Left kidney (tissue), 1 donor: ENCODE measurements at regions not wholly inside any gene's neighbourhood (a gene's known extent, or its start where the extent isn't known, plus 50 kb on each side); places are given as distances from the start of the nearest gene placed in this dataset.
"Not testable (repeated sequence)": the region's sequence is repeated elsewhere in the genome, so short reads cannot be mapped to it uniquely, and the experiment has no call there.

Source experiments
- DNase-seq: peaks from one replicate; pipeline ENCODE4 v3.0.0-alpha.2; 2013

DNA sequence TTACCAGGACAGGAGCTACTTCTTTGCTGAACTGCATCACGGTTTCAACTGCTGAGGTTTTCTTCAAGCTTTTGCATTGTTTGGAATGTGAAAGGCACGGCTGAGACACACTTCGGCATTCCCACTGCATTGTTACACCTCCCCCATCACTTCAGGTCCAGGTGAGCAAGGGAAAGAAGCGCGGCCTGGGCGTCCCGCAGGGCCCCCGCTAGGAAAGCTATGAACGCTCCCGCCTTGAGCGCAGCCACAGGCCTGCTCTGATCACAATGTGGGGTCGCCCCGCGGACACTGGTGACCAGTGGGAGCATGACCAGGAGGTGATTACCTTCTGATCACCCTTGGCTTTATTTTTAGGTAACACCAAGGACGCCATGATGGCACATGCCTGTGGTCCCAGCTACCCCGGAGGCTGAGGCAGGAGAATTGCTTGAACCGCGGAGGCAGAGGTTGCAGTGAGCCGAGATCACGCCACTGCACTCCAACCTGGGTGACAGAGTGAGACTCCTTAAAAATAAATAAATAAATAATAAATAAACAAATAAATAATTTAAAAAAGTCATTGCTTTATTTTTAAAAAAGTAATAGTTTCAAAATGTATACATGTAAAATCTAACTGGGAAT is 82.2 kb upstream of the ANTXRL start:
- DNase-seq, result not testable (repeated sequence)

DNA sequence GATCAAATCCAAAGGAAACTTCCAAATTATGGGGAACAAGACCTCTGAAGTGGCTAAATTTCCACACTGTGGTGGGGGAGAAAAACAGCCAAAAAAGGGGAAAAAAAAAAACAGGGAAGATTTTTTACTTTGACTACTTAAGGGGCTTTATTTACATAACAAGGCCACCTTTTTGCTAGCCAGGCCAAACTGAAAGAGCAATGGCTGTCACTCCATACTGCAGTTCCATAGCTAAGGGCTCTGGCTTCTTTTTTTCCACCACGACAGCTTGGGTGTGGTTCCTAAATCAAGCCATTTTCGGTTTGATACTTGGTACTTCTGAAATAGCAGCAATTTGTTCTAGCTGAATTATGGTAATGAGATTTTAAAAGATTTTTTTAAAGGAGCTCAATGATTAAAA is 76.4 kb upstream of the ANTXRL start:
- not testable (repeated sequence) for DNase-seq

DNA sequence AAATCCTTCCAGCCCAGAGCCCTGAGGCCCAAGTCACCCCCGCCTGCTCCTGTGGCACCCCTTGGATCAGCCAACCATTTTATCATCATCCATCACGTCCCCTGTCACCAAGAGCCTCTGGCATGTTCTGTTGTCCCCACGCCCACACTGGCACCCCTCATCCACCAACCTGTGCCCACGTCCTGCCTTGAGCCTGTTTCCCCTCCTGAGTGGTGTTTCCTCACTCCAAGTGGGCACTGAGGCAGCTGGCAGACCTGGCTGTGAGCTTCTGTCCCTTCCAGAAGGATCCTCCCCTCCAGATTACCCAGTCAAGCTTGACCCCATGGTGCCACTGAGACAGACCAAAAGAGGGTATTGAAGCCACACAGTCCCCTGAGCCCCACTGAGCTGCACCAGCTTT is 71.4 kb upstream of the ANTXRL start:
- no peak for DNase-seq

DNA sequence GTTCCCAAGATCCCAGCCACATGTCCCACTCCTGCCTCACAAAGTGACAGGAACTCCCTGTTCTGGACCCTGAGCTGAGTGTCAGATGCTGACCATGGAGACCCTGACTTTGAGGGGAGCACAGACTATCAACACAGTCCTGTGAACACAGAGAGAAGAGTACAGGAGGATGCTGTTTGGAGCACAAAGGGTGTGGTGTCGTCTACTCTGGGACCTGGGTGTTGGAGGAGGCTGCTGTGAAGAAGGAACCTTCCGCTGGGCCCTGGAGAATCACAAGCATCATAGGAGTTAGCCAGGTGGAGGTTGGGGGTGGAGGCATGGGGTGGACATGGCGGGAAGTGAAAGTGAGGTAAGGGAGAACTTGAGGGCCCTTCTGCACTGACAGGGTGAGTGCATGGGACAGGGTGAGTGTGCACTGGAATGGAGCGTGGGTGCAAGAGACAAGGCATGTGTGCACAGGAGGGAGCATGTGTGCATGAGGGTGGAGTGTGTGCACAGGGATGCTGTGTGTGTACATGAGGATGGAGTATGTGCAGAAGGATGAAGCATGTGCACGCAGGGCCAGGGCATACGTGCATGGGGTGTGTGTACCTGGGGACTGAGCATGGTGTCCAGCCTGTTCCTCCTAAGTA is 70.7 kb upstream of the ANTXRL start:
- no peak for DNase-seq

DNA sequence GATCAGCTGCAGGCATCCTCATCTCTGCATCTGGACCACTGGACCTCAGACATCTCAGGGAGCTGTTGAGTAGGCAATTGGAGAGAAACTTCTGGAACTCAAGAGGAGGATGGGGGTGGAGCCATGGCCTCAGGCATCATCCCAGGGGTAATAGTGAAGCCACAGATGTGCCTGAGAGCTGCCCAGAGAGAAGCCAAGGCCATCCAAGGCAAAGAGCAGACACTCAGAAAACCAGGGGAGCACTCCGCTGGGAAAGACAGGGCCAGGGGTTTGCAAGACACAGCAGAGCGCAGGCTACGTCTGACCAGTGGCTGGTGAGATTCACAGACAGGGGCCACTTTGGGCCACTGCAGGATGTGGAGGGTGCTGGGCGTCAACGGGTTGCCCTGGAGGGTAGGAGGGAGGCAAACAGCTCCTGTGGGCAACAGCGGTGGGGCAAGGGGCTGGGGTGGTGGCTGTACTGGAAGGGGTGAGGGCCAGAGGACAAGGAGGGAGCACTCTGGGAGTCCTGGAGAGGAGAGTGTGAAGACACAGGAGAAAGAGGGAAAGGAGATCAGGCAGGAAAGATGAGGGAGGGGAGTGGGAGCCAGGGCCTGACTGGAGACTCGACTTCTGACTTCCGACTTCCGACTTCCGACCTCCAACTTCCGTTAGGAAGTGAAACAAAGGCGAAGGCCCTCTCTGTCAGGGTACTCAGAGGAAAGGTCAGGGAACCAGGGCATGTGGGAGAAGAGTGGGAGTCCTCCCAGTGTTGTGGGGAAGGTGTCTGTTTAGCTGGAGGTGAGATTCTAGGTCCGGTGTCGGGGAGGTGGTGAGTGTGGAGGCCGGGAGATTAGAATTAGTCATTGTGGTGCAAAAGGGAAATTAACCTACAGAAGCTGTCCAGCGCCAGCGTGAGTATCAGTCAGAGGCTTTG is 69.7 kb upstream of the ANTXRL start:
- DNase-seq, result no peak

DNA sequence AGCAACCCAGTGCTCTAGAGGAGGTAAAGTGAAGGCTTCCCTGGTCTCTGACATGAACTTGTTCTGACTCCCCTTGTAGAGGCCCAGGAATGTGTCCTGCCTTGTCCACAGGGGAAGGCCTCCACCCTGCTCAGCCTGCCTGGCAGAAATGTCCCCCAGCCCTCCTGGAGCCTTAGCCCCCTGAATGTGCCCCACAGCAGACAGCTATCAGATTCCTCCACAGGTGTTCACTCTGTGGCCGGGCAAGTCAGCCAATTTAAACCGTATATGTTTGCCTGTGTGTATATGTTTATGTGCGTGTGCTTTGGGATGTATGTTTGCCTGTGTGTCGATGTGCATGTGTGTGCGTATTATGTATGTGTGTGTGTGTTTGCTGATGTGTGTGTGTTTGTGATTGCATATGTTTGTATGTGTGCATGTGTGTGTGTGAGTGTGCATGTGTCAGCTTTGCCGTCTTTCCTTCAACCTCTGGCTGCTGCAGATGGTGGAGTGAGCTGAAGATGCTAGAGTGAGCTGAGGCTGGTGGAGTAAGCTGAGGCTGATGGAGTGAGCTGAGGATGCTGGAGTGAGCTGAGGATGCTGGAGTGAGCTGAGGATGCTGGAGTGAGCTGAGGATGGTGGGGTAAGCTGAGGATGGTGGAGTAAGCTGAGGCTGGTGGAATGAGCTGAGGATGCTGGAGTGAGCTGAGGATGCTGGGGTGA is 68.9 kb upstream of the ANTXRL start:
- no peak for DNase-seq

DNA sequence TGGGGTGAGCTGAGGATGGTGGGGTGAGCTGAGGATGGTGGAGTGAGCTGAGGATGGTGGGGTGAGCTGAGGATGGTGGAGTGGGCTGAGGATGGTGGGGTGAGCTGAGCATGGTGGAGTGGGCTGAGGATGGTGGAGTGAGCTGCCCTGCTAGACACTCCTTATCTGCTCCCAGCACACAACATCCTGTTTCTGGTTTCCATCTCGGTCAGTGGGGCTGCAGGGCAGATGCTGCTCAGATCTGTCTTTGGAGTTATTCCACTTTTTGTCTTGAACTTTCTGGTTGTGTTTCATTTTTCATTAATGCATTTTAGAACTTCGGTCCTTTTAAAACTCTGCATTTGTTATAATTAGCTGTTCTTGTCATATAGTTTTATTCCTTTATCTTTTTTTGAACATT is 67.9 kb upstream of the ANTXRL start:
- no peak for DNase-seq

DNA sequence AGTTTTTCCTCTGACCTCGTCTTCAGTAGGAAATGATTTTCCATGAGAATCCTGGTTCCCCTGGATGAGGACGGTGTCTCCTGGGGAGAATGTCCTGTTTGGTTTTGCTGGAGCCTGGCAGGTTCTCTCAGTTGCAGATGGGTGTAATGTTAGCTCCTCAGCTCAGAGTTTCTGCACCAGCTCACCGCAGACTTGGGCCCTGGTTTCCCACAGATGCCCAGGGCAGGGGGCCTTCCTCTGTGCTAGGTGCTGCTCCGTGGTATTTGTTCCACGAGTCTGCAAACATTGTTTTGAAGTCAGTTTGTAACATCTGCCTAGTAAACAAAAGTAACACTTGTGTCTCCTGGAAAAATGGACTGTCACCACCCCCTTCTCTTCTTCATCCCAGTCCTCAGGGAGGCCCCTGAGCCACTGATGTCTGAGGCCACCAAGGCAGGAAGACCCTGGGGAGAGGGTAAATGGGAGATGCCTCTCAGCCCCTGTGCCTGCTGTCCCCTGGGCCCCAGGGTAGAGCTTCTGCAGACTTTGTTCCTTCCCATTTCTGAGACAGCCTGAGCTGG is 67.3 kb upstream of the ANTXRL start:
- not testable (repeated sequence) for DNase-seq

DNA sequence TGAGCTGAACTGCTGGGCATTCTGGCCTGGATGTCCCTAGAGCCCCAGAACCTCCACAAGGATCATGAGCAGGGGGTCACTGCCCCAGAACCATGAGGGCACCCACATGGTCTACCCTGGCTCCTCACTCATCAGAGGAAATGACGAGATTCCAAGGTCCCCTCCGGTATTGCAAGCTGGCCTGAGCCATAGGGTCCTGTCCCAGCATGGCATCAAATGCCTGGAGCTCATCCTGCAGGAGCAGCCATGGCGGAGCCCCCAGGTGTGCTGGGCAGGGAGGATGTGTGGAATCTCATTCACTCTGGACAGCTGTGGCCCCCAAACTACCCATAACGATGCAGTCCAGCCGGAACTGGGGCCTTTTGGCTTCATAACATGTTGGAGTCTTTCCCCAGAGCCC is 66.6 kb upstream of the ANTXRL start:
- no peak for DNase-seq

DNA sequence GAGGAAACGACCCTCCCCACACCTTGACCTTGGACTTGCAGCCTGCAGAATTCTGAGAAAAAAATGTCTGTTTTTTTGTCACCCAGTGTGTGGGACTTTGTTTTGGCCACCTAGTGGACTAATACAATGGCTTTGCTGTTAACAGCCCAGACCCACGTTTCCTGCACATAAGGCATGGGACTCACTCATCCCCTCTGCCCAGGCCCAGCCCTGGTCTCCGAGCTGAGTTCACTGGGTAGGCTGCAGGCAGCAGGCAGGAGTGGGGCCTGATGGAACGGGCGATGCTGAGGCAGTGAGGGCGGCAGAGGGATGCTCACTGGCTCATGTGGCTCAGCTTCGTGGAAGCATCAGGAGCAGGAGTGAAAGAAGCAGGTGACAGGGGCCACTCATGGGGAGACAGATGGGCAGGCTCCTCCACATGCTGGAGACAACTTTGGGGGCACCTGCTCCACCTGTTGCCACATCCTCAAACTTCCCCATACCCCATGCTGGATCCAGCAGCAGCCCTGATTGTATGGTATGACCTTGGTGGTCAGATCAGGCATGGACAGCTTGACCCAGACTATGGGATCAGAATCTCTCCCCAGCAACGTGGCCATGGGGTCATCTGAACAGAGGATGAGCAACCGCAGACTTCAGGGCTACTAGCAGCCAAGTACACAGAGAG is 65.8 kb upstream of the ANTXRL start:
- DNase-seq, result no peak

DNA sequence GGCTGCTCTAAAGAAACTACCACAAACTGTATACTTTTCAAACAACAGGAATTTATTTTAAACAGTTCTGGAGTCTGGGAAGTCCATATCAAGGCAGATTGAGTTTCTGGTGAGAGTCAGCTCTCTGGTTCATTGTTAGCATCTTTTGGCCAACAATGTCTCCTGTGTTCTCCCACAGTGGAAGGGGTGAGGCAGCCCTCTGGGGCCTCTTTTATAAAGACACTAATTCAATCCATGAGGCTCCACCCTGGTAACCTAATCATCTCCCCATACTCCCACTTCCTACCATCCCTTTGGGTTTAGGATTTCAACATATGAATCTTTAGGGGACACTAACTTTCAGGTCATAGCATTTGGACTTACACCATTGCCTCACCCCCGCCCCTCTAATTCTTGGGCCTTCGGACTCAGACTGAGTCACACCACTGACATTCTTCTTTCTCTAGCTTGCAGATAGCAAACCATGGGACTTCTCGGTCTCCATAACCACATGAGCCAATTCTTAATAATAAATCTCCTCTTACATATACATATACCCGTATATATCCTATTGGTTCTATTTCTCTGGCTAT is 64.3 kb upstream of the ANTXRL start:
- no peak for DNase-seq

DNA sequence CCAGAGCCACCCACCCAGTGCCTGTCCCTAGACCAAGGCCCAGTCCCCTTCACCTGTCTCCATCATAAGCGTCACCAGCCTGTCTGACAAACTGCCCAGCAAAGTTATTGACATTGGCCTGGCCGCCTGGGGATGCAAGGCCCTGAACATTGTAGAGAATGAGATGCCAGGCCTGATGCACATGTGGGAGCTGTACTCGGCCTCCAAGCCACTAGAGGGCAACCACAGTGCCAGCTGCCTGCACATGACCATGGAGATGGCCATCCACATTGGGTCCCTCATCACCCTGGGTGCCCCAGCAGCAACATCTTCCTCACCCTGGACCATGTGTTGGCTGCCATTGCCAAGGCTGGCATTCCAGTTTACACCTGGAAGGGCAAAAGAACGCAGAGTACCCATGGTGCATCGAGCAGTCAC is 63.7 kb upstream of the ANTXRL start:
- no peak for DNase-seq

DNA sequence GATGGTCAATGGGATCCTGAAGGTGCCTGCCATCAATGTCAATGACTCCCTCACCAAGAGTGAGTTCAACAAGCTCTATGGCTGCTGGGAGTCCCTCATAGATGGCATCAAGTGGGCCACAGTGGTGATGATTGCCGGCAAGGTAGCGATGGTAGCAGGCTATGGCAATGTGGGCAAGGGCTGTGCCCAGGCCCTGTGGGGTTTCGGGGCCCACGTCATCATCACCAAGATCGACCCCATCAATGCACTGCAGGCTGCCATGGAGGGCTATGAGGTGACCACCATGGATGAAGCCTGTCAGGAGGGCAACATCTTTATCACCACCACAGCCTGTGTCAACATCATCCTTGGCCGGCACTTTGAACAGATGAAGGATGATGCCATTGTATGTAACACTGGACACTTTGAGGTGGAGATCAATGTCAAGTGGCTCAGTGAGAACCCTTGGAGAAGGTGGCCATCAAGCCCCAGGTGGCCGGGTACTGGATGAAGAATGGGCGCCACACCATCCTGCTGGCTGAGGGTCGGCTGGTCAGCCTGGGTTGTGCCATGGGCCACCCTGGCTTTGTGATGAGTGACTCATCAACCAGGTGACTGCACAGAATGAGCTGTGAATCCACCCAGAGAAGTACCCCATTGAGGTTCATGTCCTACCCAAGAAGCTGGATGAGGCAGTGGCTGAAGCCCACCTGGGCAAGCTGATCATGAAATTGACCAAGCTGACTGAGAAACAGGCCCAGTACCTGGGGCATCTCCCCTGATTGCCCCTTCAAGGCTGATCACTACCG is 63.0 kb upstream of the ANTXRL start:
- DNase-seq, result no peak

DNA sequence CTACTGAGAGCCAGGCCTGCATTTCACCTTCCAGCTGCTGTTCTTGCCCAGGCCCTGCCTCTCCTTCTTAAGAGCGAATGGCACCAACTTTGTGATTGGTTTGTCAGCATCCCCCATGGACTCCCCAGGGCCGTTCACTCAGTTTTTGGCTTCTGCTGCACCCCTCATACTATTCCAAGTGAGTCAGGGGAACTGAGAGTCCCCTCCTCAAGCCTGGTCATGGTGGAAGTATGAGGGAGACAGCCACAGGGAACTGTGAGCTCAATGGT is 62.4 kb upstream of the ANTXRL start:
- DNase-seq, result no peak

DNA sequence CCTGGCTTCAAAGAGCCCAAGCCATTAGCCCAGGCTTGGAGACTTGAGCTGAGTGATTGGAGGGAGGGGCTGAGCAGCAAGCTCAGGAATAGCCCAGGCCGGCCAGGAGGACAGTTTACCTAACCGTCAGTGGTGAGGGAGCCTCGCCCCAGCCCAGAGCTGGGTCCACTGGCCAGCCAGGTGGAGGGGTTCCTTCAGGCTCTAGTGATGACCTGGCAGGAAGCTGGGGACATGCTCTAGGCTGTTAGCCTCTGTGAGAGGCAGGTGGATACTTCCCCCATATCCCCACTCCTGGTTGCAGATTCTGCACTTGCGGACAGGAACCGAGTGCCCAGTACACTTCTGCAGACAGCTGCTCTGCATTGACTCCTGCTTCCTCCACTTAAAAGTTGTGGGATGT is 61.2 kb upstream of the ANTXRL start:
- DNase-seq, result no peak

DNA sequence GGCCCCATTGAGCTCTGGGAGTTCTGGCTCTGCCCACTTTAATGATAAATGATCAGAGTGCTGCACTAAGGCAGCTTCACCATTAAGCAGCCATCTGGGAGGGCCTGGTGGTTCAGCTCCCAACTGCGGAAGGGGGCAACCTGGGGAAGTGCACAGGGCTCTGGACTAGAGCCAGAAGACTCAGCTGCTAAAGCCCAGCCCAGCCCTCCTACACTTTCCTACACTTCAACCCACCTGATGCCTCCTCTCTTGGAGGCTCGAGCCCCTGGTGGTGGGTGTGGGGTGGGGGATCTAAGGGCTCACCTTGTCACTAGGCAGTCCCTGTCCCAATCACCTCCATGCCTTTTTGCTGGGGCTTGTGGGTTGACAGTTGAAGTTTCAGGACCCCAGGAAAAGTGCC is 60.6 kb upstream of the ANTXRL start:
- DNase-seq, result no peak

DNA sequence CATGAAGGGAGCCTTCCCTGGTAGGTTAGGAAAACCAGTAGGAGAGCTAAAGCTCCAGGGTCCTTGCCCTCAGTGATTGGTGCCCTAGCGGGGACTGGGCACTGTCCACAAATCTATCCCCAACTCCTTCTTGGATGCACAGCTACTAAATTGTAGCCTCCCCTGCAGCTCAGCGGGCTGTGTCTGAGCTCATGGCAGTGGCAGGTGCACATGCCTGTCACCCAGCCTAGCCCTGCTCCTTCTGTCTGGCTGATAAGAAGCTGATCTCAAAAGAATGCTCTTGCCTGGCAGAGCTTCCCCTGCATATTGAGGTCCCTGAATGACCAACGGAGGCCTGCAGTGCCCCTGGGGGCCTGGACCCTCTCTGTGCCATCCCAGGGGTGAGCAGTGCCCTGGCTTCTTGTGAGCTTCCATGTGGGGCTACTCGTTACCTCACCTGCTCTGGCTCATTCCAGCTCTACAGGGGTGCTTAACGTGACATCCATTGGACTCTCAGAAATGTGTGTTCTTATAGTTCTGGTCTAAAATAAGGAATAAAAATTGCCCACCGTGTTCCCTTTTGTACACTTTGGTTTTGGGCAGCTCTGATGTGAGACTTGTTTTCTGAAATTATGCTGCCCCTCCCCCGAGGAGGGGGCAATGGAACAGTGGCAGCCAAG is 59.8 kb upstream of the ANTXRL start:
- no peak for DNase-seq

DNA sequence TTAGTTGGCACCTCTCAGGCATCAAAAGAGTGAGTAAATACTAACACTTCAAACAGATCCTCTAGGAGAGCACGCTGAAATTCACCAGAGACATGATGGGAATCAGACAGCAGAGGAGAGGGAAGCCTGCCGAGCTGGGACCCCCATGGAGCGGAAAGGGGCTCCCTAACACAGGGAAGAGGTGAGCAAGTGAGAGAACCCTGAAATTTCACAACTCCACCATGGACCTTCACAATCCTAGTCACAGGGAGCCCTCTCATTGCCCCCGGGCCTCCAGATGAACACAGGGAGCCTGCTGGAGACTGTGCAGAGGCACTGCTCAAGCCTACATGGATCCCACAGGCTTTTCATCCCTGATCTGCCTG is 59.2 kb upstream of the ANTXRL start:
- DNase-seq, result no peak

DNA sequence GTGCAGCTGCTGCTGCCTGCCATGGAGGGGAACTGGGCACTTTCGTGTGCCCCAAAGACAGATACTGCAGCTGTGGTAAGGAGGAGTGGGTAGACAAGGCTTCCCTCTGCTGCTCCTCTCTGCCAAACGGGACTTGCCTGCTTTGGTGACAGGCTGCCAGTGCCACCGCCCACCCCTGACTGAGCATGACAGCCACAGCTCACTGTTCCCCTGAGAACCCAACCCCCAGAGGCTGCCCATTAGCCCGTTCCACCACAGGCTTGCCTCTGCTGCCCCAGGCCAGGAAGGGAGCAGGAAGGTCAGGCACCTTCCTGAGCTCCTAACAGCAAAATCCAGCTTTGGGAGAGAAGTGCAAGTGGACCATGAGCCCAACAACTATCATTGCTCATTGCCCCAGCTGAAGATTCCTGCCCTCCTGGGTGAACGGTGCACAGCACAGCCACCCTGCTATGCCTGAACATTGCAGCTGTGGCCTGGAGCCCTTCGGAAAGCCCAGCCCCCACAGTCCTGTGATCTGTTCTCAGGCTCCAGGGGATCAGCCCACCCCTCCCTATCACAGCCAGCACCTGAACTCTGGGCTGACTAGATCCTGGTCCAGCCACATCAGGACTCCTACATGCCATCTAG is 58.7 kb upstream of the ANTXRL start:
- DNase-seq, result no peak

DNA sequence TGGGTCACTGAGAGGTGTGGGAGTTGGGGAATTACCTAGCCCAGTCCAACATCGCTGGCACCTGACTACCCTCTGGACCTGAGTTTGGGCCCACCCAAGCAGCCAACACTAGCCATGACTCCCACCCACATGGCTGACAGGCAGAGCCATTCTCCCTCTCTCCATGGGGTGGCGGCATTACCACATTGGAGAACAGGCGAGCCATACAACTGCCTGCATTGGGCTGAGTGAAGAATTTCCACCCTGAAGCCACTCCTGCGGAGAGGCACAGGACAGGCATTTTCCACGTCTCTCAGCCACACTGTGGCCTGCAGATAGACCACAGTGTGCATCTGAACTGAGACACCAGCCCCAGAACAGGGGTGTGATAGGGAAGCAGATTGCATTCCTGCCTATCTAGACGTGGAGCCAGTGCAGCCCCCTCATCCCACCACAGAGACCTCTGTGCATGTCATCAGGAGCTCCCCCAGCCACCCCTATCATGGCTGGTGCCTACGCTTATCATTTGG is 58.2 kb upstream of the ANTXRL start:
- peak; percentile 56 for DNase-seq
